Tibial nerve (tissue), 4 donors: ENCODE measurements at regions not wholly inside any gene's neighbourhood (a gene's known extent, or its start where the extent isn't known, plus 50 kb on each side); places are given as distances from the start of the nearest gene placed in this dataset.

Experiments used
- EP300 ChIP-seq, 2 donors: sonication (generic); formaldehyde crosslinking; IDR thresholded peaks; one replicate each; pipeline ENCODE4 v1.6.1; 2017; ENCODE audit warnings: antibody characterized with exemption in 2 of 2, mild to moderate bottlenecking in 1 of 2
- POLR2A ChIP-seq, 2 donors: fragments of 450-650 bp; IDR thresholded peaks; one replicate each; pipeline ENCODE4 v1.6.1; 2017; ENCODE audit warnings: antibody characterized with exemption in 2 of 2, mild to moderate bottlenecking in 2 of 2, moderate library complexity in 2 of 2
- TF ChIP-seq, protein P1 (sequence below), 5 experiments: fragments of 200-600 bp in 3 of 5; fragments of 450-650 bp in 2 of 5; sonication (generic) in 3 of 5; IDR thresholded peaks; one replicate each; pipeline ENCODE4 v1.5.1; 2016 to 2019; ENCODE audit warnings: antibody characterized with exemption in 5 of 5, mild to moderate bottlenecking in 3 of 5, moderate library complexity in 2 of 5

DNA sequence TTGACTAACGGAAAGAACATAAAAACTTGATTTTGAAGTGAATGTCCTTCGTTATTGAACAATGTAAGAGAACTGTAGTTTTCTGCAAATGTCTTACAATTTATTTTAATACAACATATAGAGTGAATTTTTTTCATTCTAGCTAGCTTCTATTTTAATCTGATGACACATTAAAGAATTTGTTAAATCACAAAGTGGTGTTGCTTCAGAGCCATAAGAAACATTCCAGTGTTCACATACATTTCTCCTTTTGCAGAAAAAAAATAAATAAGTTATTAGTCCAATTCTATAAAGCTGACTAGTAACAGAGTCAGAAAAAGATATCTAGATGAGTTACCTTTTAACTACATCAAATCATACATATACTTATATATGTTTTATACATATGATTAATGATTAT is 914.3 kb upstream of the SLC39A10 start:
- TF ChIP-seq, protein P1, sequence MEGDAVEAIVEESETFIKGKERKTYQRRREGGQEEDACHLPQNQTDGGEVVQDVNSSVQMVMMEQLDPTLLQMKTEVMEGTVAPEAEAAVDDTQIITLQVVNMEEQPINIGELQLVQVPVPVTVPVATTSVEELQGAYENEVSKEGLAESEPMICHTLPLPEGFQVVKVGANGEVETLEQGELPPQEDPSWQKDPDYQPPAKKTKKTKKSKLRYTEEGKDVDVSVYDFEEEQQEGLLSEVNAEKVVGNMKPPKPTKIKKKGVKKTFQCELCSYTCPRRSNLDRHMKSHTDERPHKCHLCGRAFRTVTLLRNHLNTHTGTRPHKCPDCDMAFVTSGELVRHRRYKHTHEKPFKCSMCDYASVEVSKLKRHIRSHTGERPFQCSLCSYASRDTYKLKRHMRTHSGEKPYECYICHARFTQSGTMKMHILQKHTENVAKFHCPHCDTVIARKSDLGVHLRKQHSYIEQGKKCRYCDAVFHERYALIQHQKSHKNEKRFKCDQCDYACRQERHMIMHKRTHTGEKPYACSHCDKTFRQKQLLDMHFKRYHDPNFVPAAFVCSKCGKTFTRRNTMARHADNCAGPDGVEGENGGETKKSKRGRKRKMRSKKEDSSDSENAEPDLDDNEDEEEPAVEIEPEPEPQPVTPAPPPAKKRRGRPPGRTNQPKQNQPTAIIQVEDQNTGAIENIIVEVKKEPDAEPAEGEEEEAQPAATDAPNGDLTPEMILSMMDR (IDR thresholded peaks at IDR 0.05) = no peak
- TF ChIP-seq POLR2A (IDR thresholded peaks at IDR 0.05) (no peak), EP300 (IDR thresholded peaks at IDR 0.05) (no peak)
